ENCODE measurements at regions not wholly inside any gene's neighbourhood (a gene's known extent, or its start where the extent isn't known, plus 50 kb on each side); places are given as distances from the start of the nearest gene placed in this dataset.

- Histone ChIP-seq H3K9me3 (ENCODE audit: low read length) (no peaks in the 10 kb centered on the region), H2AFZ (ENCODE audit: low read depth, low read length) (no peak overlapping the region), H4K20me1 (ENCODE audit: insufficient read depth) (no peaks in the 10 kb centered on the region), H3K27ac (ENCODE audit: low read length) (no peak overlapping the region), H3K36me3 (ENCODE audit: insufficient read depth, low read length) (no peaks in the 10 kb centered on the region), H3F3A (ENCODE audit: insufficient read depth, low read length, poor library complexity, severe bottlenecking) (no peaks in the 10 kb centered on the region), H3K4me2 (ENCODE audit: low read length) (no peak overlapping the region), H3K4me3 (ENCODE audit: low read length) (no peak overlapping the region), H3K9ac (ENCODE audit: low read length) (no peak overlapping the region), H3K79me2 (replicated peaks; ENCODE audit: insufficient read depth, low read length) (no peaks in the 10 kb centered on the region), H3K9me2 (ENCODE audit: insufficient read depth, low read length) (no peaks in the 10 kb centered on the region), H3K27me3 (ENCODE audit: insufficient read depth, low read depth, low read length) (no peaks in the 10 kb centered on the region)
- TF ChIP-seq POLR2AphosphoS5 (IDR thresholded peaks at IDR 0.05) (no peak), EP300 (conservative IDR thresholded peaks at IDR 0.05; ENCODE audit: poor library complexity, severe bottlenecking) (no peak), RAD21 (conservative IDR thresholded peaks at IDR 0.05) (no peak), SMC3 (conservative IDR thresholded peaks at IDR 0.05; ENCODE audit: poor library complexity) (no peak), TAF1 (IDR thresholded peaks at IDR 0.05; ENCODE audit: low read depth) (no peak), REST (IDR thresholded peaks at IDR 0.05; ENCODE audit: borderline replicate concordance) (no peak), MXI1 (conservative IDR thresholded peaks at IDR 0.05; ENCODE audit: poor library complexity, severe bottlenecking) (no peak), CTCF (IDR thresholded peaks at IDR 0.05; ENCODE audit: poor library complexity, severe bottlenecking) (no peak), EZH2 (IDR thresholded peaks at IDR 0.05; ENCODE audit: borderline replicate concordance, insufficient read depth, low read length, poor library complexity, severe bottlenecking) (no peak)
These were observed 81.1 kb downstream of the MAF start for GRCh38 chr16:79519448-79519847.

- H3K4me2 ChIP-seq (ENCODE audit: low read length): no peak overlapping the region
- no peak overlapping the region for H3K4me3 ChIP-seq (ENCODE audit: low read length)
- H4K20me1 ChIP-seq (ENCODE audit: insufficient read depth): no peaks in the 10 kb centered on the region
- H3F3A ChIP-seq (ENCODE audit: insufficient read depth, low read length, poor library complexity, severe bottlenecking): no peaks in the 10 kb centered on the region
- H2AFZ ChIP-seq (ENCODE audit: low read depth, low read length): no peak overlapping the region
- TF ChIP-seq RAD21 (conservative IDR thresholded peaks at IDR 0.05): no peak
- TF ChIP-seq REST (IDR thresholded peaks at IDR 0.05; ENCODE audit: borderline replicate concordance): no peak
- TF ChIP-seq SMC3 (conservative IDR thresholded peaks at IDR 0.05; ENCODE audit: poor library complexity): no peak
- H3K27ac ChIP-seq (ENCODE audit: low read length): no peak overlapping the region
- H3K36me3 ChIP-seq (ENCODE audit: insufficient read depth, low read length): no peaks in the 10 kb centered on the region
- no peak overlapping the region for H3K9ac ChIP-seq (ENCODE audit: low read length)
- no peaks in the 10 kb centered on the region for H3K79me2 ChIP-seq (replicated peaks; ENCODE audit: insufficient read depth, low read length)
- no peaks in the 10 kb centered on the region for H3K9me2 ChIP-seq (ENCODE audit: insufficient read depth, low read length)
- H3K9me3 ChIP-seq (ENCODE audit: low read length): no peaks in the 10 kb centered on the region
- H3K27me3 ChIP-seq (ENCODE audit: insufficient read depth, low read depth, low read length): no peaks in the 10 kb centered on the region
These were observed 83.4 kb downstream of the MAF start for GRCh38 chr16:79517156-79517555.

All from neural cell (in vitro differentiated cells).